ENCODE measurements at regions not wholly inside any gene's neighbourhood (a gene's known extent, or its start where the extent isn't known, plus 50 kb on each side); places are given as distances from the start of the nearest gene placed in this dataset.
A peak's percentile ranks its signal among the peaks of the same experiment; 100 is the strongest.

GRCh38 chr1:222283147-222283768 lies 264.6 kb downstream of the HHIPL2 start:
- DNase-seq = no peak

GRCh38 chr1:222279591-222279990 lies 268.3 kb downstream of the HHIPL2 start:
- no peak for DNase-seq

- no peak for DNase-seq
Observed at GRCh38 chr1:222278501-222278900, 269.4 kb downstream of the HHIPL2 start.

GRCh38 chr1:222275729-222276465 lies 272.0 kb downstream of the HHIPL2 start:
- no peak for DNase-seq

- DNase-seq = no peak
Observed at GRCh38 chr1:222275001-222275728, 272.7 kb downstream of the HHIPL2 start.

- DNase-seq = no peak
Observed at GRCh38 chr1:222266223-222267196, 281.4 kb downstream of the HHIPL2 start.

GRCh38 chr1:222263791-222264190 lies 284.1 kb downstream of the HHIPL2 start:
- DNase-seq = no peak

GRCh38 chr1:222257027-222257426 lies 290.9 kb downstream of the HHIPL2 start:
- DNase-seq = no peak

DNA sequence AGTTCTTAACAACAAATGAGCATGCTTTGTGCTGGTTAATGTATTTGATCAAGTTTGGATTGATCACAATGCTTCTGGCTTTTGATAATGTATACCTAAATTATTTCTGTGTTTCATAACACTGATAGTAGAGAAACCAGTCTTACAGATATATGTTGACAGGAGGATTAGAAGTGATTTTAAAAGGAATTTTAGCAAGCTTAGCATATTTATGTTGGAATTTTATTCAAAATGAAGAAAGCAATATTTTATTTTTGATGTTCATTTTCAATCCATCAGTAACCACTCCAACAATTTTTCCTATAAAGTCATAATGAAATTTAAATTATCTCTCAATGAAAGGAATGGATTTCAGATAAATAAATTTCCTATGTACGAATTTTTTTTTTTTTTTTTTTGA lies 291.8 kb downstream of the HHIPL2 start:
- DNase-seq = no peak

DNA sequence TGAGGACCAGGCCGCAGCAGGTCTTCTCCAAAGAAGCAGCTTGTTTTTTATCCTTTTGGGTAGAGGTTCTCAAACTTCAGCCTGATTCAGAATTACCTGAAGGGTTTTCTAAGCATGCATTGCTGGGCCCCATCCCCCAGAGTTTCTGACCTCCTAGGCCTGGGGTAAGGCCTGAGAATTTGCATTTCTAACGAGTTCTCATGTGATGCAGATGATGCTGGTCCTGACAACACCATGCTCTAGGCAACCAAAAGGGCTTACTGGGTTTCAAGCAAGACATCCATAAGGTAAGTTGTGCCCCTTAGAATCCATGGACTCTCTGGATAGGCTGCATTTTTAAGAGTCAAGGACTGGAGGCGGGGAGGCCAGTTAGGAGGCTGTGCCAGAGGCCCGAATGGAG lies 295.1 kb downstream of the HHIPL2 start:
- DNase-seq = no peak

GRCh38 chr1:222251847-222252246 lies 296.1 kb downstream of the HHIPL2 start:
- peak; percentile 29 for DNase-seq

GRCh38 chr1:222250376-222250775 lies 297.5 kb downstream of the HHIPL2 start:
- DNase-seq = no peak

GRCh38 chr1:222247811-222248310 lies 300.0 kb downstream of the HHIPL2 start:
- no peak for DNase-seq

- no peak for DNase-seq
Observed at GRCh38 chr1:222247081-222247480, 300.8 kb downstream of the HHIPL2 start.

DNA sequence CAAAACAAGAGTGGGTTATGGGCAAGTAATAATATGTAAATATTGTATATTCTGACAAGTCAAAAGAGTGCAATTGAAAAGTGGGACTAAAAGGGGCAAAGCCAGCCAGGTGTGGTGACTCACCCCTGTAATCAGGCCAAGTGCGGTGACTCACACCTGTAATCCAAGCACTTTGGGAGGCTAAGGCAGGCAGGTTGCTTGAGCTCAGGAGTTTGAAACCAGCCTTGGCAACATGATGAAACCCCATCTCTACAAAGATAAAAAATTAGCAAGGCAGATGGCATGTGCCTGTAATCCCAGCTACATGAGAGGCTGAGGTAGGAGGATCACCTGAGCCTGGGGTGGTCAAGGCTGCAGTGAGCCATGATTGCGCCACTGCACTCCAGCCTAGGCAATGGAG lies 304.0 kb downstream of the HHIPL2 start:
- no peak for DNase-seq

GRCh38 chr1:222242492-222242891 lies 305.4 kb downstream of the HHIPL2 start:
- DNase-seq = no peak

DNA sequence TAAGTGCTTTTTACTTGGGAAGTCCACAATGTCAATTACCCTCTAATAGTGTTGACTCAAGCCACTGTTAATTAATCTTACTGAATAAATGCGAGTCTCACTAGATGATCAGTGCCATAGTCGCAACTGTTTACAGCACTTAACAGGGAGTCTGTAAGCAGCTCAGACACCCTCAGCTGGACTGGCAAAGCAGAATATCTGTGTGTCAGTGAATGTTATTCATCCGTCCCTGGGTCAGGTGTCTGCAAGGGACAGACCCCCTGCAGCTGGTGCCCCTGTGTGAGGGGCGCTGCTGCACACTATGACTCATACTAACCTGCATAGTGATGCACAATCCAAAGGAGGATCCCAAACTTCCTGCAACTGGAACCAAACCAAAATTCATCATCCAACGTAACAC lies 306.5 kb downstream of the HHIPL2 start:
- DNase-seq = no peak

DNA sequence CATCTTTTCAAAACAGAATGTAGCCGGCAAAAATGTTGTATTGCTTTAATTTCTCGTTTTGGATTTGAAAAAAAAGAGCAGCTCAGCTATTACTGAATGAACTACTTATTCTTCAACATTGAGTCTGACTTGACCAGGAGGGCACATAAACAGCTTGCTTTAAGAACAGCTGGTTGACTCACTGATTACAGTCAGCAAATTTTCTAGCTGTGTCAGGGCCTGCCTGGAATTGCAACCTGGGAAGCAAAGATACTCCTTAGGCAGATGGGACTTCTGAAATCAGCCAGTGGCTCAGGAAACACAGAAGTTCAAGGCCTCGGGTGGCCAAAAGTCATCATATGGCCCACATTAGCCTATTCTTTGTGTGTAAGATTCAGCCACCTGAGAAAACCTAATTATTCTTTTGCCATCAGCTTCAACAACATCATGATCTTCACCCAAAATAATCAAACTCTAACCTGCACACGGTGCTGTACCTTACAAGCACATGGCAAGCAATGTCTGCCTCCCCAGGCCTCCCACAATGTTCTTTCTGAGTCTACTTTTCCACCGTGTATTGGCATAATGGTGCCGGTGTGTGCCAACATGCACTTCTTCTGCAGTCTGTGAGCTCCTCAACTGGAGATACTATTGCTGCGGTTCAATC lies 307.2 kb downstream of the HHIPL2 start:
- DNase-seq = no peak

DNA sequence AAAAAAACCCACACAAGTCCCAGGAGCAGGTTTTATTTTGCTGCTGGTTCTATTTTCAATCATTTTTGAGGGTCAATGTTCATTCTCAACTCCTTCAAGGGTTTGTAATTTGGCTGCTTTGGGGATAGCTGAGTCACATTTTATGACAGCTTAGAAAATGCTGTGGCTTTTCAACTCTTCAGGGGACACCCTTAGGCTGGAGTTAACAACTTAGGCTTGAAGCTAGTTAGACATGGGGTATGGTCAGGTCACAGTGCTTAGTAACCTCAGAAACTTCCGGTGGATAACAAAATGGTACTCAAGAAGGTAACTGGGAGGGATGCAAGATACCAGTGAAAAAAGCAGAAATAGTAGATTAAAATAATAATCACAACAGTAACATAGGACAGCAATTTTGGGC lies 308.8 kb downstream of the HHIPL2 start:
- no peak for DNase-seq

- DNase-seq = no peak
Observed at GRCh38 chr1:222234351-222234750, 313.6 kb downstream of the HHIPL2 start.

DNA sequence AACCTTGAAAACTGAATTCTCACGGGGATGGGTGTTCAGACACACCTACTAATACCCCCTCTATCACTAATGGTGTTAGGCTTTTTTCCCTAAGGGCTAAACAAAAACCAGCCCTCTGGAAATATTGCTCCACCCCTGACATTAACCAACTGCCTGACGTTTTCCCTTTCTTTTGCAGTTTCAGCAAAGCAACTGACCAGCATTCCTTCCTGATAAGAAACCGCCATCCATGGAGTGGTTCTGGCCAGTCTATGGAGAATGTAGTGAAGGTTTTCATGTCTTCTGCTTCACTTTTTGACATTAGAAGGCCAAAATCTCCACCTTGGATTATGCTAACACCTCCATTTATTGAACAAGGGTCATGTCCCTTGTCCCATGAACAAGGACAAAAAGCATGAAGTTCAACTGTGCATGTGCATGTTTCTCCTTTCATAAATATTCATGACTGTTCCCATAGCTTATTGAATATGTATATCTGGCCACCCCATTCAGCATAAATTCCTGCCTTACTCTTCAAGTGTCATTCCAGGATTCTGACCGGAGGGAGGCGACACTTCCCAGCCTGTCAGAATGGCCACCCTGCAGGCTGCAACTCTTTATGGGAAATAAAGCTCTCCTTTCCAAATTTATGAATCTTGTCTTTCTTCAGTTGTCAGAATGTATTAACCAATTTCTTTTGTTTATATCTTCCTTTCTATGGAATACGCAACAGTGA lies 314.3 kb downstream of the HHIPL2 start:
- no peak for DNase-seq
